SK-N-SH (cell line): ENCODE measurements at regions not wholly inside any gene's neighbourhood (a gene's known extent, or its start where the extent isn't known, plus 50 kb on each side); places are given as distances from the start of the nearest gene placed in this dataset.

ENCODE experiments used
- CTCF ChIP-seq: fragments of 200-600 bp; sonication (generic); IDR thresholded peaks from 2 replicates; pipeline ENCODE4 v1.6.1; 2017; ENCODE audit warnings: antibody characterized with exemption, mild to moderate bottlenecking, moderate library complexity
- EP300 ChIP-seq, 2 experiments: IDR thresholded peaks; 2 replicates each; pipeline versions ENCODE4 v1.4.0 to v1.6.1; 2012; ENCODE audit warnings: borderline replicate concordance in 1 of 2, low read depth in 1 of 2, low read length in 1 of 2
- EZH2phosphoT487 ChIP-seq: fragments of 200-600 bp; sonication (generic); IDR thresholded peaks from 2 replicates; pipeline ENCODE4 v1.6.1; 2017; ENCODE audit warnings: low read depth, mixed run types, mild to moderate bottlenecking, antibody characterized with exemption, moderate library complexity, borderline replicate concordance
- RFX5 ChIP-seq: IDR thresholded peaks from 2 replicates; pipeline ENCODE4 v1.6.1; 2012; ENCODE audit warnings: mild to moderate bottlenecking, improper control_type of control experiment, low read length
- SIN3A ChIP-seq: IDR thresholded peaks from 2 replicates; pipeline ENCODE4 v1.6.1; 2012; ENCODE audit warnings: low read depth, mild to moderate bottlenecking, low read length, moderate library complexity, borderline replicate concordance
- SMC3 ChIP-seq: IDR thresholded peaks from 2 replicates; pipeline ENCODE4 v1.6.1; 2012; ENCODE audit warnings: low read depth, low read length, improper control_type of control experiment
- USF2 ChIP-seq: fragments of 150-350 bp; IDR thresholded peaks from 2 replicates; pipeline ENCODE4 v1.6.1; 2017; ENCODE audit warnings: antibody characterized with exemption, low read length, low read depth, borderline replicate concordance
- TF ChIP-seq, protein P1 (sequence below): IDR thresholded peaks from 2 replicates; pipeline ENCODE4 v1.4.0; 2012; ENCODE audit warnings: low read depth, borderline replicate concordance

DNA sequence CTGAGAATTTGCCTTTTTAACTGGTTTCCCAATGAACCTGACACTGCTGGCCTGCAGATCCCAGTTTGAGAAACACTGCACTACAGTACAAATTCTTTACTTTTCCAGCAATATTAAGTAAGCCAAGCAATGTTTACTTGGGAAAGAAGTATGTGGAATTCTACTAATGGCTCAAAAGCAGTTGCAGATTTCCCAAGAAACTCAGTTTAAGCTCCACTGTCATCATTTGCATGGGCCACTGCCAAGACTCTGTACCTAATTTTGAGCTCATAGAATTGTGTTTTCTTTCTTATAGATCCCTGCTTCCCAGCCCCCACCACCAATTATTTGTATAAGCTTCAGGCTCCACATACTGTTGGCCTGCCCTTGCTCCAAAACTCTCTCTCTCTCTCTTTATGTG, 676.1 kb downstream of the RNF144A start:
- no peak for TF ChIP-seq SMC3
- TF ChIP-seq, protein P1, sequence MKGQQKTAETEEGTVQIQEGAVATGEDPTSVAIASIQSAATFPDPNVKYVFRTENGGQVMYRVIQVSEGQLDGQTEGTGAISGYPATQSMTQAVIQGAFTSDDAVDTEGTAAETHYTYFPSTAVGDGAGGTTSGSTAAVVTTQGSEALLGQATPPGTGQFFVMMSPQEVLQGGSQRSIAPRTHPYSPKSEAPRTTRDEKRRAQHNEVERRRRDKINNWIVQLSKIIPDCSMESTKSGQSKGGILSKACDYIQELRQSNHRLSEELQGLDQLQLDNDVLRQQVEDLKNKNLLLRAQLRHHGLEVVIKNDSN: no peak
- TF ChIP-seq RFX5: no peak
- TF ChIP-seq CTCF: no peak
- TF ChIP-seq EP300 (IDR thresholded peaks at IDR 0.05; ENCODE audit: borderline replicate concordance in 1 of 2, low read depth in 1 of 2, low read length in 1 of 2): no peak
- TF ChIP-seq USF2: no peak
- TF ChIP-seq EZH2phosphoT487: no peak
- TF ChIP-seq SIN3A: no peak
